Bronchial epithelial cell (primary cell): ENCODE measurements at regions not wholly inside any gene's neighbourhood (a gene's known extent, or its start where the extent isn't known, plus 50 kb on each side); places are given as distances from the start of the nearest gene placed in this dataset.

Experiments
- DNase-seq: peaks from one replicate; pipeline ENCODE4 v3.0.0-alpha.2; 2010; ENCODE audit warnings: low read depth
- FAIRE-seq: peaks from 2 replicates; lab custom pipeline; 2011; peaks lifted over from hg19 to GRCh38; lab: Jason Lieb, UNC
- H3K27me3 ChIP-seq: 2 replicates; pipeline ENCODE4 v1.5.1; 2011; ENCODE audit warnings: low read length; ENCODE audit not compliant: control insufficient read depth, insufficient read depth
- H3K36me3 ChIP-seq: 2 replicates; pipeline ENCODE4 v1.5.1; 2011; ENCODE audit warnings: low read length; ENCODE audit not compliant: control insufficient read depth, insufficient read depth
- H3K4me3 ChIP-seq: 2 replicates; pipeline ENCODE4 v1.5.1; 2011; ENCODE audit warnings: mild to moderate bottlenecking, low read depth, low read length, control low read depth
- CTCF ChIP-seq: IDR thresholded peaks from 2 replicates; pipeline ENCODE4 v1.5.1; 2011; ENCODE audit warnings: mild to moderate bottlenecking, moderate library complexity, low read length, control low read depth, inconsistent platforms; ENCODE audit not compliant: insufficient read depth, severe bottlenecking

- Histone ChIP-seq H3K27me3 (no peaks in the 10 kb centered on the region), H3K36me3 (no peaks in the 10 kb centered on the region), H3K4me3 (no peak overlapping the region)
- FAIRE-seq = no peak
- no peak for TF ChIP-seq CTCF
- DNase-seq = no peak
Observed at GRCh38 chr13:100872761-100873160, 198.2 kb upstream of the TMTC4 start.

GRCh38 chr13:100870898-100871297, 196.3 kb upstream of the TMTC4 start:
- FAIRE-seq = no peak

GRCh38 chr13:100860866-100861265, 186.3 kb upstream of the TMTC4 start:
- Histone ChIP-seq H3K4me3 (no peak overlapping the region), H3K27me3 (no peaks in the 10 kb centered on the region), H3K36me3 (no peaks in the 10 kb centered on the region)
- FAIRE-seq (no peak), DNase-seq (no peak)
- TF ChIP-seq CTCF = no peak

More at GRCh38 chr13:100870898-100871297, 196.3 kb upstream of the TMTC4 start:
- no peak overlapping the region for H3K4me3 ChIP-seq
- no peaks in the 10 kb centered on the region for H3K36me3 ChIP-seq
- no peaks in the 10 kb centered on the region for H3K27me3 ChIP-seq
- no peak for DNase-seq
- no peak for TF ChIP-seq CTCF

- FAIRE-seq = no peak
- no peaks in the 10 kb centered on the region for H3K36me3 ChIP-seq
- no peaks in the 10 kb centered on the region for H3K27me3 ChIP-seq
- no peak for TF ChIP-seq CTCF
- no peak for DNase-seq
- H3K4me3 ChIP-seq = no peak overlapping the region
Observed at GRCh38 chr13:100859861-100860260, 185.3 kb upstream of the TMTC4 start.

- no peak overlapping the region for H3K4me3 ChIP-seq
- DNase-seq (no peak), FAIRE-seq (no peak)
- TF ChIP-seq CTCF = no peak
- no peaks in the 10 kb centered on the region for H3K36me3 ChIP-seq
- H3K27me3 ChIP-seq = no peaks in the 10 kb centered on the region
Observed at GRCh38 chr13:100855151-100855550, 180.6 kb upstream of the TMTC4 start.

- Histone ChIP-seq H3K27me3 (no peaks in the 10 kb centered on the region), H3K4me3 (no peak overlapping the region), H3K36me3 (no peaks in the 10 kb centered on the region)
- DNase-seq (no peak), FAIRE-seq (no peak)
- no peak for TF ChIP-seq CTCF
Observed at GRCh38 chr13:100854006-100854405, 179.4 kb upstream of the TMTC4 start.
